ENCODE measurements at regions not wholly inside any gene's neighbourhood (a gene's known extent, or its start where the extent isn't known, plus 50 kb on each side); places are given as distances from the start of the nearest gene placed in this dataset.

GRCh38 chr10:21197838-21198237, 300.7 kb upstream of the NEBL start (continued):
- TF ChIP-seq ZNF24 (IDR thresholded peaks at IDR 0.05) = no peak

GRCh38 chr10:21196822-21197395, 299.8 kb upstream of the NEBL start:
- ATAC-seq (no peak), FAIRE-seq (no peak), DNase-seq (ENCODE audit: low read depth, low spot score) (no peak)
- H3K36me3 ChIP-seq (ENCODE audit: control insufficient read depth in 2 of 2, insufficient read depth in 2 of 2, low read length in 1 of 2) = no peaks in the 10 kb centered on the region
- no peaks in the 10 kb centered on the region for H3K4me1 ChIP-seq (ENCODE audit: control insufficient read depth, insufficient read depth, low read length)
- no peaks in the 10 kb centered on the region for H3K27me3 ChIP-seq (replicated peaks in 1 of 2; ENCODE audit: control insufficient read depth in 2 of 2, insufficient read depth in 2 of 2, low read length in 1 of 2)
- no TSS peak for BruUV-seq (replicated peaks)
- 9% methylated on average over 5 of the region's 5 CpGs for WGBS (ENCODE audit: insufficient coverage, insufficient replicate concordance, low lambda C conversion rate, missing lambda C conversion rate)
- no peak overlapping the region for H3K4me2 ChIP-seq (ENCODE audit: control insufficient read depth, insufficient read depth)
- ChIA-PET RAD21 (ENCODE audit: unreplicated experiment) (no interaction called here), SMC1A (ENCODE audit: uncharacterized antibody, unreplicated experiment) (interaction anchor here (1.5 kb wide), 1 partner anchor 13 kb away, joined by 4 read pairs; no protein-coding TSS in a partner anchor), CTCF (no interaction called here), POLR2A (no interaction called here)
- H4K20me1 ChIP-seq (ENCODE audit: control insufficient read depth, insufficient read depth) = no peaks in the 10 kb centered on the region
- H3K27ac ChIP-seq (ENCODE audit: control insufficient read depth, insufficient read depth) = no peak overlapping the region
- intact Hi-C loops (cut with micrococcal nuclease; ENCODE audit: unreplicated experiment) (no loop called here), in situ Hi-C loops (cut with MboI) (no loop called here)
- H3K9ac ChIP-seq (ENCODE audit: control insufficient read depth, insufficient read depth, low read length) = no peak overlapping the region
- no peak overlapping the region for H3K4me3 ChIP-seq
- H3K9me3 ChIP-seq (replicated peaks; ENCODE audit: control insufficient read depth, insufficient read depth, low read length) = peaks cover 4% of the 10 kb centered on the region
- H2AFZ ChIP-seq (ENCODE audit: control insufficient read depth, low read depth, low read length) = no peak overlapping the region
- no peak for TF ChIP-seq BCL11A (IDR thresholded peaks at IDR 0.05; ENCODE audit: low read depth, low read length)
- no peak for TF ChIP-seq CHD2 (IDR thresholded peaks at IDR 0.05; ENCODE audit: borderline replicate concordance, low read depth, low read length)
- no peak for TF ChIP-seq RAD21 (IDR thresholded peaks at IDR 0.05; ENCODE audit: insufficient read depth, low read depth, low read length)
- TF ChIP-seq NBN (IDR thresholded peaks at IDR 0.05) = no peak
- no peak for TF ChIP-seq MYC (IDR thresholded peaks at IDR 0.05; ENCODE audit: insufficient read depth, insufficient read length, insufficient replicate concordance, low read length, severe bottlenecking)
- TF ChIP-seq PRDM15 (CRISPR knock-in tag; IDR thresholded peaks at IDR 0.05) = no peak
- TF ChIP-seq NFYB (IDR thresholded peaks at IDR 0.05; ENCODE audit: insufficient read depth, low read depth, low read length) = no peak
- TF ChIP-seq RUNX3 (IDR thresholded peaks at IDR 0.05; ENCODE audit: low read length) = no peak
- TF ChIP-seq RELA (IDR thresholded peaks at IDR 0.05; ENCODE audit: borderline replicate concordance, partially characterized antibody) = no peak
- TF ChIP-seq HDAC6 (IDR thresholded peaks at IDR 0.05; ENCODE audit: unreplicated experiment) = no peak
- no peak for TF ChIP-seq ZBED1 (IDR thresholded peaks at IDR 0.05; ENCODE audit: borderline replicate concordance)
- no peak for TF ChIP-seq CHD4 (IDR thresholded peaks at IDR 0.05)
- TF ChIP-seq CEBPB (IDR thresholded peaks at IDR 0.05; ENCODE audit: borderline replicate concordance in 1 of 2, low read depth in 2 of 2, low read length in 2 of 2) = no peak
- no peak for TF ChIP-seq POLR2AphosphoS5 (IDR thresholded peaks at IDR 0.05; ENCODE audit: low read length)
- TF ChIP-seq CHD1 (IDR thresholded peaks at IDR 0.05; ENCODE audit: low read depth, low read length) = no peak
- no peak for TF ChIP-seq BACH1 (IDR thresholded peaks at IDR 0.05; ENCODE audit: borderline replicate concordance)
- no peak for TF ChIP-seq POLR2A (IDR thresholded peaks at IDR 0.05; ENCODE audit: low read depth, low read length)
- TF ChIP-seq SREBF1 (IDR thresholded peaks at IDR 0.05; ENCODE audit: low read length) = no peak
- no peak for TF ChIP-seq SUZ12 (IDR thresholded peaks at IDR 0.05; ENCODE audit: unreplicated experiment)
- no peak for TF ChIP-seq CBFB (IDR thresholded peaks at IDR 0.05; ENCODE audit: low read depth)
- no peaks in the 10 kb centered on the region for H3K79me2 ChIP-seq (ENCODE audit: control insufficient read depth, insufficient read depth, low read length)
